ENCODE measurements at regions not wholly inside any gene's neighbourhood (a gene's known extent, or its start where the extent isn't known, plus 50 kb on each side); places are given as distances from the start of the nearest gene placed in this dataset.

GRCh38 chr4:52298444-52298843, 247.3 kb downstream of the SPATA18 start:
- Histone ChIP-seq H3K79me2 (ENCODE audit: control insufficient read depth, insufficient read depth, low read length) (no peaks in the 10 kb centered on the region), H3K27me3 (ENCODE audit: control insufficient read depth, extremely low read depth, insufficient read depth, low read length) (no peaks in the 10 kb centered on the region), H4K20me1 (ENCODE audit: control insufficient read depth, extremely low read depth, insufficient read depth, low read length) (no peaks in the 10 kb centered on the region), H2AFZ (ENCODE audit: control insufficient read depth, low read length) (peak overlapping the region; percentile 65), H3K36me3 (ENCODE audit: control insufficient read depth in 2 of 2, extremely low read depth in 1 of 2, insufficient read depth in 2 of 2, low read length in 2 of 2) (no peaks in the 10 kb centered on the region), H3K4me1 (ENCODE audit: control insufficient read depth, extremely low read depth, insufficient read depth, low read length) (peaks cover 9% of the 10 kb centered on the region), H3K27ac (ENCODE audit: control insufficient read depth, insufficient read depth, low read length) (no peak overlapping the region), H3K4me3 (ENCODE audit: control insufficient read depth in 2 of 3, extremely low read depth in 1 of 3, insufficient read depth in 2 of 3, low read depth in 1 of 3, low read length in 3 of 3) (peak overlapping the region in 1 of 3 experiments; percentile 21), H3K9me3 (ENCODE audit: control insufficient read depth, low read depth, low read length) (no peaks in the 10 kb centered on the region), H3K9ac (ENCODE audit: control insufficient read depth, extremely low read depth, insufficient read depth, low read length) (no peak overlapping the region), H3K4me2 (ENCODE audit: control insufficient read depth, extremely low read depth, insufficient read depth, low read depth, low read length) (peak overlapping the region; percentile 31), H3K9me1 (ENCODE audit: control insufficient read depth, extremely low read depth, insufficient read depth, low read length) (no peaks in the 10 kb centered on the region)
- no peak for DNase-seq (ENCODE audit: low read depth, low spot score)
- FAIRE-seq = peak; percentile 93
- dilution Hi-C loops (cut with MboI; ENCODE audit: extremely low pct_ligation_motif_present, low sequenced_read_pairs) = no loop called here
- no peak for TF ChIP-seq EZH2 (IDR thresholded peaks at IDR 0.05; ENCODE audit: low read length)
- TF ChIP-seq, protein P1, sequence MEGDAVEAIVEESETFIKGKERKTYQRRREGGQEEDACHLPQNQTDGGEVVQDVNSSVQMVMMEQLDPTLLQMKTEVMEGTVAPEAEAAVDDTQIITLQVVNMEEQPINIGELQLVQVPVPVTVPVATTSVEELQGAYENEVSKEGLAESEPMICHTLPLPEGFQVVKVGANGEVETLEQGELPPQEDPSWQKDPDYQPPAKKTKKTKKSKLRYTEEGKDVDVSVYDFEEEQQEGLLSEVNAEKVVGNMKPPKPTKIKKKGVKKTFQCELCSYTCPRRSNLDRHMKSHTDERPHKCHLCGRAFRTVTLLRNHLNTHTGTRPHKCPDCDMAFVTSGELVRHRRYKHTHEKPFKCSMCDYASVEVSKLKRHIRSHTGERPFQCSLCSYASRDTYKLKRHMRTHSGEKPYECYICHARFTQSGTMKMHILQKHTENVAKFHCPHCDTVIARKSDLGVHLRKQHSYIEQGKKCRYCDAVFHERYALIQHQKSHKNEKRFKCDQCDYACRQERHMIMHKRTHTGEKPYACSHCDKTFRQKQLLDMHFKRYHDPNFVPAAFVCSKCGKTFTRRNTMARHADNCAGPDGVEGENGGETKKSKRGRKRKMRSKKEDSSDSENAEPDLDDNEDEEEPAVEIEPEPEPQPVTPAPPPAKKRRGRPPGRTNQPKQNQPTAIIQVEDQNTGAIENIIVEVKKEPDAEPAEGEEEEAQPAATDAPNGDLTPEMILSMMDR (optimal IDR thresholded peaks at IDR 0.05 in 1 of 3, IDR thresholded peaks at IDR 0.05 in 1 of 3, conservative IDR thresholded peaks at IDR 0.05 in 1 of 3; ENCODE audit: extremely low read depth in 1 of 3, insufficient read depth in 2 of 3, low read length in 3 of 3) = no peak

GRCh38 chr4:52299120-52299519, 248.0 kb downstream of the SPATA18 start:
- no peaks in the 10 kb centered on the region for H3K79me2 ChIP-seq (ENCODE audit: control insufficient read depth, insufficient read depth, low read length)
- DNase-seq (ENCODE audit: low read depth, low spot score) (no peak), FAIRE-seq (peak; percentile 20)
- TF ChIP-seq, protein P1 (optimal IDR thresholded peaks at IDR 0.05 in 1 of 3, IDR thresholded peaks at IDR 0.05 in 1 of 3, conservative IDR thresholded peaks at IDR 0.05 in 1 of 3; ENCODE audit: extremely low read depth in 1 of 3, insufficient read depth in 2 of 3, low read length in 3 of 3) = no peak
- no peak for TF ChIP-seq EZH2 (IDR thresholded peaks at IDR 0.05; ENCODE audit: low read length)
- no peaks in the 10 kb centered on the region for H3K27me3 ChIP-seq (ENCODE audit: control insufficient read depth, extremely low read depth, insufficient read depth, low read length)
- peak overlapping the region; percentile 31 for H3K4me2 ChIP-seq (ENCODE audit: control insufficient read depth, extremely low read depth, insufficient read depth, low read depth, low read length)
- dilution Hi-C loops (cut with MboI; ENCODE audit: extremely low pct_ligation_motif_present, low sequenced_read_pairs) = no loop called here
- H3K27ac ChIP-seq (ENCODE audit: control insufficient read depth, insufficient read depth, low read length) = no peak overlapping the region
- H3K4me3 ChIP-seq (ENCODE audit: control insufficient read depth in 2 of 3, extremely low read depth in 1 of 3, insufficient read depth in 2 of 3, low read depth in 1 of 3, low read length in 3 of 3) = no peak overlapping the region
- H3K36me3 ChIP-seq (ENCODE audit: control insufficient read depth in 2 of 2, extremely low read depth in 1 of 2, insufficient read depth in 2 of 2, low read length in 2 of 2) = no peaks in the 10 kb centered on the region
- peaks cover 9% of the 10 kb centered on the region for H3K4me1 ChIP-seq (ENCODE audit: control insufficient read depth, extremely low read depth, insufficient read depth, low read length)
- H2AFZ ChIP-seq (ENCODE audit: control insufficient read depth, low read length) = peak overlapping the region; percentile 65
- H4K20me1 ChIP-seq (ENCODE audit: control insufficient read depth, extremely low read depth, insufficient read depth, low read length) = no peaks in the 10 kb centered on the region
- H3K9me1 ChIP-seq (ENCODE audit: control insufficient read depth, extremely low read depth, insufficient read depth, low read length) = no peaks in the 10 kb centered on the region
- no peaks in the 10 kb centered on the region for H3K9me3 ChIP-seq (ENCODE audit: control insufficient read depth, low read depth, low read length)
- H3K9ac ChIP-seq (ENCODE audit: control insufficient read depth, extremely low read depth, insufficient read depth, low read length) = no peak overlapping the region
